ENCODE measurements at regions not wholly inside any gene's neighbourhood (a gene's known extent, or its start where the extent isn't known, plus 50 kb on each side); places are given as distances from the start of the nearest gene placed in this dataset.
A peak's percentile ranks its signal among the peaks of the same experiment; 100 is the strongest.

DNA sequence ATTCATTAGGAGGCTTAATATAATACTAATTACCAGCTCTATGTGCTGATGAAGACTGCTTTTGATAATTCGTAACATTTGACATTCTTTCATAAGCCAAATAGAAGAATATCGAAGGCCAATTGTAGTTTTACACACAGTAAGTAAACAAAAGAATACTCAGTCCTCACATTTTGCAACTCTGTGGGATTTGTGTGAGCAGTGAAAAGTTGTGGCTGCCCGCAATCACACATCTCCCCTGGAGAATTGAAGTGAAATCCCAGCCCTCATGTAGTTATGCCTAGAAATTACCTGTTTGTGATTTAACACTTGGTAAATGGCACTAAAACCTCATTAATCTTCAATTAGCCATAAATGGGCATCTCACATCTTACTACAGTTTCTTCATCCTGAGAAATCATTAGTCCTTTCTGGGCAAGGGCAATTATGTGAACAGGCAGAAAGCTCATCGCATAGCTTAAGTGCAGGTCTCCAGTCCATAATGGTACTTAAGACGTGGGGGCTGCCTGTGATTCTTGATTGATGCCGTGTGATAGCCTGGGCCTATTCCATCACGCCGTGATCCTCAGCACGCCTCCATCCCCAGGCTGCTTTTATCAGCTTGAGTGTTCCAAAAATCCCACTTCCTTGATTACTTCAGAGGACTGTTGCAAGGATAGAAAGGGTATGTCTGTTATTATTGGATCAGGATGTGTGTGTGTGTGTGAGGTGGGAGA is 97.9 kb upstream of the METTL14 start:
- Histone ChIP-seq H3K9me2 (ENCODE audit: insufficient read depth, low read length) (no peaks in the 10 kb centered on the region), H3K79me2 (replicated peaks; ENCODE audit: insufficient read depth, low read length) (no peaks in the 10 kb centered on the region), H3K27me3 (ENCODE audit: insufficient read depth, low read depth, low read length) (no peaks in the 10 kb centered on the region), H3K9ac (ENCODE audit: low read length) (no peak overlapping the region), H3K9me3 (ENCODE audit: low read length) (no peaks in the 10 kb centered on the region), H3K27ac (ENCODE audit: low read length) (peak overlapping the region; percentile 63), H3K4me2 (ENCODE audit: low read length) (no peak overlapping the region), H4K20me1 (ENCODE audit: insufficient read depth) (no peaks in the 10 kb centered on the region), H3F3A (ENCODE audit: insufficient read depth, low read length, poor library complexity, severe bottlenecking) (no peaks in the 10 kb centered on the region), H3K36me3 (ENCODE audit: insufficient read depth, low read length) (no peaks in the 10 kb centered on the region), H3K4me3 (ENCODE audit: low read length) (no peak overlapping the region), H2AFZ (ENCODE audit: low read depth, low read length) (no peak overlapping the region)
- TF ChIP-seq POLR2AphosphoS5 (IDR thresholded peaks at IDR 0.05): peak; percentile 80
- TF ChIP-seq, protein P1, sequence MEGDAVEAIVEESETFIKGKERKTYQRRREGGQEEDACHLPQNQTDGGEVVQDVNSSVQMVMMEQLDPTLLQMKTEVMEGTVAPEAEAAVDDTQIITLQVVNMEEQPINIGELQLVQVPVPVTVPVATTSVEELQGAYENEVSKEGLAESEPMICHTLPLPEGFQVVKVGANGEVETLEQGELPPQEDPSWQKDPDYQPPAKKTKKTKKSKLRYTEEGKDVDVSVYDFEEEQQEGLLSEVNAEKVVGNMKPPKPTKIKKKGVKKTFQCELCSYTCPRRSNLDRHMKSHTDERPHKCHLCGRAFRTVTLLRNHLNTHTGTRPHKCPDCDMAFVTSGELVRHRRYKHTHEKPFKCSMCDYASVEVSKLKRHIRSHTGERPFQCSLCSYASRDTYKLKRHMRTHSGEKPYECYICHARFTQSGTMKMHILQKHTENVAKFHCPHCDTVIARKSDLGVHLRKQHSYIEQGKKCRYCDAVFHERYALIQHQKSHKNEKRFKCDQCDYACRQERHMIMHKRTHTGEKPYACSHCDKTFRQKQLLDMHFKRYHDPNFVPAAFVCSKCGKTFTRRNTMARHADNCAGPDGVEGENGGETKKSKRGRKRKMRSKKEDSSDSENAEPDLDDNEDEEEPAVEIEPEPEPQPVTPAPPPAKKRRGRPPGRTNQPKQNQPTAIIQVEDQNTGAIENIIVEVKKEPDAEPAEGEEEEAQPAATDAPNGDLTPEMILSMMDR (IDR thresholded peaks at IDR 0.05; ENCODE audit: poor library complexity, severe bottlenecking): no peak
- no peak for TF ChIP-seq EZH2 (IDR thresholded peaks at IDR 0.05; ENCODE audit: borderline replicate concordance, insufficient read depth, low read length, poor library complexity, severe bottlenecking)
- TF ChIP-seq SMC3 (conservative IDR thresholded peaks at IDR 0.05; ENCODE audit: poor library complexity): peak; percentile 15
- no peak for TF ChIP-seq TAF1 (IDR thresholded peaks at IDR 0.05; ENCODE audit: low read depth)
- no peak for TF ChIP-seq EP300 (conservative IDR thresholded peaks at IDR 0.05; ENCODE audit: poor library complexity, severe bottlenecking)
- TF ChIP-seq, protein P2, sequence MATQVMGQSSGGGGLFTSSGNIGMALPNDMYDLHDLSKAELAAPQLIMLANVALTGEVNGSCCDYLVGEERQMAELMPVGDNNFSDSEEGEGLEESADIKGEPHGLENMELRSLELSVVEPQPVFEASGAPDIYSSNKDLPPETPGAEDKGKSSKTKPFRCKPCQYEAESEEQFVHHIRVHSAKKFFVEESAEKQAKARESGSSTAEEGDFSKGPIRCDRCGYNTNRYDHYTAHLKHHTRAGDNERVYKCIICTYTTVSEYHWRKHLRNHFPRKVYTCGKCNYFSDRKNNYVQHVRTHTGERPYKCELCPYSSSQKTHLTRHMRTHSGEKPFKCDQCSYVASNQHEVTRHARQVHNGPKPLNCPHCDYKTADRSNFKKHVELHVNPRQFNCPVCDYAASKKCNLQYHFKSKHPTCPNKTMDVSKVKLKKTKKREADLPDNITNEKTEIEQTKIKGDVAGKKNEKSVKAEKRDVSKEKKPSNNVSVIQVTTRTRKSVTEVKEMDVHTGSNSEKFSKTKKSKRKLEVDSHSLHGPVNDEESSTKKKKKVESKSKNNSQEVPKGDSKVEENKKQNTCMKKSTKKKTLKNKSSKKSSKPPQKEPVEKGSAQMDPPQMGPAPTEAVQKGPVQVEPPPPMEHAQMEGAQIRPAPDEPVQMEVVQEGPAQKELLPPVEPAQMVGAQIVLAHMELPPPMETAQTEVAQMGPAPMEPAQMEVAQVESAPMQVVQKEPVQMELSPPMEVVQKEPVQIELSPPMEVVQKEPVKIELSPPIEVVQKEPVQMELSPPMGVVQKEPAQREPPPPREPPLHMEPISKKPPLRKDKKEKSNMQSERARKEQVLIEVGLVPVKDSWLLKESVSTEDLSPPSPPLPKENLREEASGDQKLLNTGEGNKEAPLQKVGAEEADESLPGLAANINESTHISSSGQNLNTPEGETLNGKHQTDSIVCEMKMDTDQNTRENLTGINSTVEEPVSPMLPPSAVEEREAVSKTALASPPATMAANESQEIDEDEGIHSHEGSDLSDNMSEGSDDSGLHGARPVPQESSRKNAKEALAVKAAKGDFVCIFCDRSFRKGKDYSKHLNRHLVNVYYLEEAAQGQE (IDR thresholded peaks at IDR 0.05; ENCODE audit: borderline replicate concordance): peak; percentile 66
- no peak for TF ChIP-seq RAD21 (conservative IDR thresholded peaks at IDR 0.05)
- TF ChIP-seq MXI1 (conservative IDR thresholded peaks at IDR 0.05; ENCODE audit: poor library complexity, severe bottlenecking): no peak

DNA sequence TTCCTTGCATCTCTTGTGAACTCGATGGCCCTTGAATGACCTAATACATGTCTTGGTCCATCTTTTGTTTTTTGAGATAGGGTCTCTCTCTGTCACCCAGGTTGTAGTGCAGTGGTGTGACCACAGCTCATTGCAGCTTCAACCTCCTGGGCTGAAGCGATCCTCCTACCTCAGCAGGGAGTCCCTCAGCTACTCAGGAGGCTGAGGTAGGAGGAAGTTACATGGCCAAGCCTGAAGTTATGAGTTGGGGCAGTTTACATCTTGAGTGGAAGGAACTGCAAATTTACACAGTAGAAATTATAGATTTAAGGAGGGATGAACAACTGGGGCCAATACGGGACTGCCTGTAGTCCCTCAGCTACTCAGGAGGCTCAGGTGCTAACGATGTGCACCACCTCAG is 97.2 kb upstream of the METTL14 start:
- H3F3A ChIP-seq (ENCODE audit: insufficient read depth, low read length, poor library complexity, severe bottlenecking): no peaks in the 10 kb centered on the region
- H3K9me3 ChIP-seq (ENCODE audit: low read length): no peaks in the 10 kb centered on the region
- H3K27ac ChIP-seq (ENCODE audit: low read length): peak overlapping the region; percentile 63
- no peak overlapping the region for H2AFZ ChIP-seq (ENCODE audit: low read depth, low read length)
- H3K9ac ChIP-seq (ENCODE audit: low read length): no peak overlapping the region
- no peaks in the 10 kb centered on the region for H4K20me1 ChIP-seq (ENCODE audit: insufficient read depth)
- no peak overlapping the region for H3K4me2 ChIP-seq (ENCODE audit: low read length)
- no peaks in the 10 kb centered on the region for H3K9me2 ChIP-seq (ENCODE audit: insufficient read depth, low read length)
- no peak for TF ChIP-seq SMC3 (conservative IDR thresholded peaks at IDR 0.05; ENCODE audit: poor library complexity)
- H3K79me2 ChIP-seq (replicated peaks; ENCODE audit: insufficient read depth, low read length): no peaks in the 10 kb centered on the region
- H3K4me3 ChIP-seq (ENCODE audit: low read length): no peak overlapping the region
- H3K36me3 ChIP-seq (ENCODE audit: insufficient read depth, low read length): no peaks in the 10 kb centered on the region
- H3K27me3 ChIP-seq (ENCODE audit: insufficient read depth, low read depth, low read length): no peaks in the 10 kb centered on the region

All from neural cell (in vitro differentiated cells).